Gastrocnemius medialis (tissue), 4 donors: ENCODE measurements at regions not wholly inside any gene's neighbourhood (a gene's known extent, or its start where the extent isn't known, plus 50 kb on each side); places are given as distances from the start of the nearest gene placed in this dataset.

Experiments used
- ATAC-seq, 2 donors: fragments of 150-250 bp; one replicate each; pipeline ENCODE4 v1.9.1; 2016
- DNase-seq, 2 donors: peaks; one replicate each; pipeline ENCODE4 v3.0.0-alpha.2; 2019
- H3K27ac ChIP-seq, 4 donors: fragments of 200-600 bp; sonication (generic); 1 replicate in 1 of 4; 2 replicates in 3 of 4; pipeline ENCODE4 v1.5.1; 2016 to 2018; ENCODE audit warnings: mild to moderate bottlenecking in 2 of 4, moderate library complexity in 1 of 4
- H3K27me3 ChIP-seq, 3 donors: fragments of 200-600 bp; sonication (generic) in 2 of 3; 1 replicate in 1 of 3; 2 replicates in 2 of 3; pipeline versions ENCODE4 v1.5.1 to v1.6.0; 2016 to 2019; ENCODE audit warnings: mild to moderate bottlenecking in 1 of 3, moderate library complexity in 1 of 3
- H3K36me3 ChIP-seq, 2 donors: fragments of 200-600 bp; sonication (generic) in 1 of 2; one replicate each; pipeline ENCODE4 v1.5.1; 2017 to 2018
- H3K4me1 ChIP-seq, 2 donors: fragments of 200-600 bp; sonication (generic) in 1 of 2; one replicate each; pipeline ENCODE4 v1.5.1; 2016 to 2017; ENCODE audit warnings: mild to moderate bottlenecking in 2 of 2
- H3K4me3 ChIP-seq, 4 donors: fragments of 200-600 bp; sonication (generic) in 3 of 4; 1 replicate in 1 of 4; 2 replicates in 3 of 4; pipeline ENCODE4 v1.5.1; 2016 to 2019; ENCODE audit warnings: mild to moderate bottlenecking in 2 of 4
- H3K9me3 ChIP-seq, 3 donors: fragments of 200-600 bp; sonication (generic) in 2 of 3; 1 replicate in 1 of 3; 2 replicates in 2 of 3; pipeline ENCODE4 v1.5.1; 2016 to 2019
- CTCF ChIP-seq, 5 experiments: fragments of 450-650 bp in 3 of 5; fragments of 200-600 bp in 2 of 5; sonication (generic) in 2 of 5; IDR thresholded peaks in 4 of 5; conservative IDR thresholded peaks in 1 of 5; 1 replicate in 4 of 5; 2 replicates in 1 of 5; pipeline ENCODE4 v1.5.1; 2016 to 2019; ENCODE audit warnings: antibody characterized with exemption in 5 of 5, mild to moderate bottlenecking in 3 of 5, moderate library complexity in 3 of 5
- POLR2A ChIP-seq, 2 donors: fragments of 450-650 bp; IDR thresholded peaks; one replicate each; pipeline ENCODE4 v1.6.1; 2017; ENCODE audit warnings: antibody characterized with exemption in 2 of 2, mild to moderate bottlenecking in 2 of 2, moderate library complexity in 2 of 2
- in situ Hi-C, 4 donors: fragments of 200-750 bp; cut with MboI; loops; one replicate each; pipeline versions ENCODE4 v1.15.0 to v1.8.0; 2017; ENCODE audit warnings: low sequenced_read_pairs in 4 of 4
- intact Hi-C: fragments of 100-400 bp; cut with DNase I; formaldehyde crosslinking; loops from one replicate; pipeline ENCODE4 v1.15.1; 2023; ENCODE audit warnings: low total_unique reads

- no peaks in the 10 kb centered on the region for H3K9me3 ChIP-seq
- in situ Hi-C loops: no loop called here
Observed at GRCh38 chr12:97038834-97039233, 131.8 kb downstream of the NEDD1 start.

GRCh38 chr12:97046901-97047300 is 139.8 kb downstream of the NEDD1 start:
- no peaks in the 10 kb centered on the region for H3K36me3 ChIP-seq
- H3K27me3 ChIP-seq: no peaks in the 10 kb centered on the region

More at GRCh38 chr12:97038834-97039233, 131.8 kb downstream of the NEDD1 start:
- H3K36me3 ChIP-seq: no peaks in the 10 kb centered on the region
- intact Hi-C loops: no loop called here
- DNase-seq (no peak), ATAC-seq (no peak)
- H3K4me3 ChIP-seq: no peak overlapping the region
- H3K27ac ChIP-seq: no peak overlapping the region
- no peaks in the 10 kb centered on the region for H3K27me3 ChIP-seq
- H3K4me1 ChIP-seq: no peaks in the 10 kb centered on the region
- TF ChIP-seq CTCF (IDR thresholded peaks at IDR 0.05 in 4 of 5, conservative IDR thresholded peaks at IDR 0.05 in 1 of 5): no peak
- no peak for TF ChIP-seq POLR2A (IDR thresholded peaks at IDR 0.05)

GRCh38 chr12:97047361-97047760 is 140.3 kb downstream of the NEDD1 start:
- ATAC-seq (no peak), DNase-seq (no peak)
- in situ Hi-C loops (no loop called here), intact Hi-C loops (no loop called here)
- Histone ChIP-seq H3K4me1 (no peaks in the 10 kb centered on the region), H3K9me3 (no peaks in the 10 kb centered on the region), H3K27me3 (no peaks in the 10 kb centered on the region), H3K27ac (no peak overlapping the region), H3K4me3 (no peak overlapping the region), H3K36me3 (no peaks in the 10 kb centered on the region)
- no peak for TF ChIP-seq CTCF (IDR thresholded peaks at IDR 0.05 in 4 of 5, conservative IDR thresholded peaks at IDR 0.05 in 1 of 5)
- TF ChIP-seq POLR2A (IDR thresholded peaks at IDR 0.05): no peak

More at GRCh38 chr12:97046901-97047300, 139.8 kb downstream of the NEDD1 start:
- in situ Hi-C loops (no loop called here), intact Hi-C loops (no loop called here)
- H3K4me1 ChIP-seq: no peaks in the 10 kb centered on the region
- no peaks in the 10 kb centered on the region for H3K9me3 ChIP-seq
- no peak for DNase-seq
- no peak for ATAC-seq
- TF ChIP-seq CTCF (IDR thresholded peaks at IDR 0.05 in 4 of 5, conservative IDR thresholded peaks at IDR 0.05 in 1 of 5) (no peak), POLR2A (IDR thresholded peaks at IDR 0.05) (no peak)
- no peak overlapping the region for H3K27ac ChIP-seq
- no peak overlapping the region for H3K4me3 ChIP-seq

- intact Hi-C loops (no loop called here), in situ Hi-C loops (no loop called here)
- no peak for ATAC-seq
- Histone ChIP-seq H3K27me3 (no peaks in the 10 kb centered on the region), H3K9me3 (no peaks in the 10 kb centered on the region), H3K4me3 (no peak overlapping the region), H3K4me1 (no peaks in the 10 kb centered on the region), H3K36me3 (no peaks in the 10 kb centered on the region), H3K27ac (no peak overlapping the region)
- DNase-seq: no peak
- no peak for TF ChIP-seq POLR2A (IDR thresholded peaks at IDR 0.05)
- TF ChIP-seq CTCF (IDR thresholded peaks at IDR 0.05 in 4 of 5, conservative IDR thresholded peaks at IDR 0.05 in 1 of 5): no peak
Observed at GRCh38 chr12:97048421-97049035, 141.5 kb downstream of the NEDD1 start.

GRCh38 chr12:97050509-97050908 is 143.5 kb downstream of the NEDD1 start:
- in situ Hi-C loops: no loop called here
- H3K27ac ChIP-seq: no peak overlapping the region

More at GRCh38 chr12:97050509-97050908, 143.5 kb downstream of the NEDD1 start:
- ATAC-seq (no peak), DNase-seq (no peak)
- H3K27me3 ChIP-seq: no peaks in the 10 kb centered on the region
- intact Hi-C loops: no loop called here
- H3K9me3 ChIP-seq: no peaks in the 10 kb centered on the region
- no peaks in the 10 kb centered on the region for H3K36me3 ChIP-seq
- no peak overlapping the region for H3K4me3 ChIP-seq
- no peaks in the 10 kb centered on the region for H3K4me1 ChIP-seq
- TF ChIP-seq CTCF (IDR thresholded peaks at IDR 0.05 in 4 of 5, conservative IDR thresholded peaks at IDR 0.05 in 1 of 5): no peak
- no peak for TF ChIP-seq POLR2A (IDR thresholded peaks at IDR 0.05)
